ENCODE measurements at regions not wholly inside any gene's neighbourhood (a gene's known extent, or its start where the extent isn't known, plus 50 kb on each side); places are given as distances from the start of the nearest gene placed in this dataset.

DNA sequence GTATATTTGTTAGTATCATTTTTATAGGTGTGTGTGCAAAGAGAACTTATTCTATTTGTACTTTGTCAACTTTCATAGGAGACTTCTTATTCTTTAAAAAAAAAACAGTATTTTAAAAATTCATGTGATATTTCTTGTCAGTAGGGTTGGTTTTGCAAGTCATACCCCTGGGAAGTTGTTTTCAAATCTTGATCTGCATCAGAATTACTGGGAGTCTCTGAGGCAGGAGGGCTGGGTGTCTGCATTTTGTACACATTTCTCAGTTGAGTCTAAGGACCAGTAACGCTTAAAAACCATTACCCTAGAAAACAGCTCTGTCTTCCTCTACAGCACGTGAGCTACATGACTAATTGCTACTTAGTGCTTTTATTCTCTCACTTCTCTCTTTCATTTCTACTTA is 76.0 kb upstream of the CTTNBP2NL start:
- no peak for DNase-seq

DNA sequence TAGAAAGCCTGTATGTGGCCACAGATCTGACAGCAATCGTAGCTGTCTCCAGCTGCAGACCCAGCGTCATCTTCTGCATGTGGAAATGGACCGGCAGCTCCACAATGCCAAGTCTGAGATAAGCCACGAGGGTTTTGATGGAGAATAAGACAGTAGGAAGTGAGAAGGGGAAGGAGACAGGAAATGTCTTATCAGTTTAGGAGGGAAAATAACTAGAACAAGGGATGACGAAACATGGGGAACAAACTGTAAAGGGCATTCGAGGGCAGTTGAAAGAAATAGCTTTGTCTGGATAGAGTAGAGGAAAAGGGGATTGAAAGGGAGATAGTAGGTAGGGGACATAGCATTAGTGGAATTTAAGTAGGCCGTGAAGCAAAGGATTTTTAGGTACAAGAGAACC is 74.0 kb upstream of the CTTNBP2NL start:
- DNase-seq, result no peak

DNA sequence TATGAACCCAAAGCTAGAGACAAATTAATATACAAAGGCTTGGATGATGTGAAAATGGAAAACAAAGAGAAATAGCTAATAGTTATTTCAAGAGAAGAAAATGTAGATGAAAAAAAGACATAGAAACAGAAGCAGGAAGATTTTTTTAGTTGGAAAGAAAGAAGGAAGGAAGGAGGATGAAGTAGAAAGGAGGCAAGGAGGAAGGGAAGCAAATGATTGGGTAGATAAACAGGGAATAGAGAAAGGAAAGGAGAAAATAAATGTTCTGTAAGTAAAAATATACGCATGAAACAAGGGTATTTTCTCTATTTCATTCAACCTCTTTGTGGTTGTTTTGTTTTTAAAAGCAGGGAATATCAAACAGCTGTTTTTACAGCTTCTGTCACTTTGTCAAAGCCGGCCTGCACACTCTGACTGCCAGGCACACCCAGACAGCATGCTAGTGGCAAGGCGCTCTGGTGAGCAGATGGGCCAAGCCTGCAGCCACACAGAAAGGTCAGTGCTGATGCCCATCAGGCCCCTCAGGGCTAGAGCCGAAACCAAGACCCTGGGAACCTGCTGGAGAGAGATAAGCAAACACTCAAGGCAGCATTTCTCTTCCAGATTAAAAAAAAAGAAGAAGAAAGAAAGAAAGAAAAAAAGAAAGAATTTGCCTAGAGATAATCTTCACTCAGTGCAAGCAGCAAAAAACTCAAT is 72.9 kb upstream of the CTTNBP2NL start:
- no peak for DNase-seq

GRCh38 chr1:112325504-112325903 is 70.5 kb upstream of the CTTNBP2NL start:
- no peak for DNase-seq

DNA sequence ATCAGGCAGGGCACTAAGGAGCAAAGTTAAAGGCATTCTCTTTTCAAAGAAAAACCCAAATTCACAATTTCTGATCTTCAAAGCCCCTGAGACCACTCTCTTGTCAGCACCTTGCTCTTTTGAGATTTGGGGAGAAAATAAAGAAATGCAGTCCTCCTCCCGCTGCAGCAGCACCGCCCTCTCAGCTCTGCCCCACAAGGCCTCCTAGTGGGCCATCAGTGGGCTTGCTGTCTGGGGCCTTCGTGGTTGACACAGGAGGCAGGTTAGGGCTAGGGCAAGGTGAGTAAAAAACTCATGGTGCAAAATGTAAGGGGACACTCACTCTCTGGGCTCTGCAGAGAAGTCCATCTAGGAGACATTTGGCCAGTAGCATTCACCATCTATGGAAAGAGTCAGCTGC is 67.4 kb upstream of the CTTNBP2NL start:
- DNase-seq, result no peak

DNA sequence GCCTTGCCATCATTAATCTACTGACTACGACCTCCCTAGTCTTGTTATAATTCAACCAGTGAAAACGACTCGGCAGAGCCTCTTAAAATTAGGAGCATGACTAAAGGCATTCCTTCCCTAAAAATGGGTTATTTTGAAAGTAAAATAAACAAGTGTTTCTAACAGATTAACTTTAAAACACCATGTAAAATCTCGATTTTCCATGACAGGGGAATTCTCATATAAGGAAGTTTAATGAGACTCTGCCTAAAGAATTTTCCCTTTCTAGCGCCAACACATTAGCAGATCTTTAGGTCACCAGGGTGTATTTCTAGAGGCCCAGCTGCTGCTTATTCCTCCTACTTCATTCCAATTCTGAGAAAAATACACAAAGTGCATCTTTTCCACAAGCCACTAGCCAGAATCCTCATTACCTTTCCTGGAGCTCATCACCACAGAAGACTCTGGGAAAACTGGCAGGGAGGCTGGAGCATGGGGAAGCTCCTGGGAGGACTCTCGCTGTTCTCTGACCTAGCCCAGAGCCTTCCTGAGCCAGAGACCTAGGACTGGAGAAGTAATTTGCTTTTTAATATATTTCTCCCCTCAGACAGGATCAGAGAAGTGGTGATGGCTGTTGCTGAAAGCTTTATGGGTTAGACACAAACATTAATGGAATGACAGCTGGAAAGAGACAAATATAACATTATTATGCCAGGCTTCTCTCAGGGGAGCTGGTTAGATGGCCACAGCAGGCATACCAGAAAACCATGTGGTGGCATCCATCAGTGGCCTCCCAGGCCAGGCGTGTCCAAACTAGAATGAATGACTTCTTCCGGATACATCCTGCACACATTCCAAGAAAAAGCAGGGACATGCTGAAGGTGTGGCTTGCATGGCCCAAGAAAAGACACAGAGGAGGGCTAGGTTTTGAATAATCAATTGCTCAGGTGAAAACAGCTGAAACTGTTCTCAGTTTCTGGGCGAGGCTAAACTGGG is 63.6 kb upstream of the CTTNBP2NL start:
- no peak for DNase-seq

DNA sequence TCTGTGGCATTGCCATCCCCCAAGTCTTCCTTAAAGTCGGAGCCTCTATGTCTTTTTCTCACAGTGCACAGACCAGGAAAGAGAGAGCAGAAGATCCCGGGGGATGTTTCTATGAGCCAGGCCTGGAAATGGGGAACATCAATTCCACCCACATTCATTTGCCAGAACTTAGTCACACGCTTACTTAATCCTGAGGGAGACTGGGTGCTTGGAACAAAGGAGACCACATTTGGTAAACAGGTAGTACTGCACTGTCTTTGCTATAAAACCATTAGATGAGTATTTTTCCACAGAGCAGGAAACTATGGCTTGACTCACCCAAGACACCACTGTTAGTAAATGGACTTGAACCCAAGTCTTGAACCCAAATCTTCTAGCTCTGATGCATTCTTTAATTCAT is 60.7 kb upstream of the CTTNBP2NL start:
- DNase-seq, result peak; percentile 3 to 25 (median 8)

- peak; percentile 39 to 65 (median 50) for DNase-seq
Observed at GRCh38 chr1:112337028-112337531, 58.9 kb upstream of the CTTNBP2NL start.

GRCh38 chr1:112341986-112342385 is 54.0 kb upstream of the CTTNBP2NL start:
- DNase-seq, result no peak

DNA sequence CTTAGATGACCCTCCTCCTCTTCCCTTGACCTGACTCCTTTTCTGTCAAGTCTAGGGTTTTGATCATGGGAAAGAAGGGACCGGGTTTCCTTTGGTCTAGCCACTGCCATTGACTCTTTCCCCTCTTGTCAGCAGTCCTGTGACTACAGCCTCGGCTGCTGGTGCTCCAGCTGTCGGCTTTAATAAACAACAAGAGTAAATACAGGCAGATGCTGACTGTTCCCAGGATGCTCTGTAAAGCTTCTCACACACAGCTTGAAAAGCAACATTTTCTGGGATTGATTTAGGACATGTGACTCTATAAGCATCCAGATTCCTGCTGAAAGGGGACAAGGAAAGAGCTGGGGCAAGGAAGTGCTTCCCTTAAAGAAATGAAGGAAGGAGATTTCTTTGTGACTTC is 53.5 kb upstream of the CTTNBP2NL start:
- no peak for DNase-seq

- DNase-seq, result no peak
Observed at GRCh38 chr1:112344754-112345423, 51.1 kb upstream of the CTTNBP2NL start.
